Fibroblast of pulmonary artery (primary cell): ENCODE measurements at regions not wholly inside any gene's neighbourhood (a gene's known extent, or its start where the extent isn't known, plus 50 kb on each side); places are given as distances from the start of the nearest gene placed in this dataset.
"Not testable (repeated sequence)": the region's sequence is repeated elsewhere in the genome, so short reads cannot be mapped to it uniquely, and the experiment has no call there.

Source experiments
- DNase-seq: peaks from one replicate; pipeline ENCODE4 v3.0.0-alpha.2; 2010; ENCODE audit warnings: low read depth
- H3K4me3 ChIP-seq: replicated peaks from 2 replicates; pipeline ENCODE4 v1.5.1; 2011; ENCODE audit warnings: low read depth, mild to moderate bottlenecking, control low read depth, low read length, moderate library complexity
- TF ChIP-seq, protein P1 (sequence below): IDR thresholded peaks from 2 replicates; pipeline ENCODE4 v1.5.1; 2011; ENCODE audit warnings: mild to moderate bottlenecking, control low read depth, low read length, inconsistent platforms; ENCODE audit errors: missing control alignments

DNA sequence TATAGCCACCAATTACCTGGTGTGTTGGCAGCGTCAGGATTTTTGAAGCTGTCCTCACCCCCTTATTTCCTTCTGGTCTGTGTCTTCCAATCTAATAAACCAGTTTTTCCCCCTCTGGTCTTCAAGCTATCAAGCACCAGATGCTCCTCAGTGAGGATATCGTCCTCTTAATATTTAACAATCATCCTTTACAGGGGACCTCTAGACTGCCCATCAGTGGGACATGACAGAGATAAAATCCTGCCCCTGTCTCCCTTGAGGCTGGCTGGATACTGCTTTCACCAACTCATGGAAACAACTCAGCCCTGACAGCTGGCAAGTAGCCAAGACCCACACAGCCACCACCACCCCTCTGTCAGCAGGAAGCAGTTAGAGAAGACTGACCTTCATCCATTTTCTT is 421.0 kb upstream of the API5 start:
- TF ChIP-seq, protein P1, sequence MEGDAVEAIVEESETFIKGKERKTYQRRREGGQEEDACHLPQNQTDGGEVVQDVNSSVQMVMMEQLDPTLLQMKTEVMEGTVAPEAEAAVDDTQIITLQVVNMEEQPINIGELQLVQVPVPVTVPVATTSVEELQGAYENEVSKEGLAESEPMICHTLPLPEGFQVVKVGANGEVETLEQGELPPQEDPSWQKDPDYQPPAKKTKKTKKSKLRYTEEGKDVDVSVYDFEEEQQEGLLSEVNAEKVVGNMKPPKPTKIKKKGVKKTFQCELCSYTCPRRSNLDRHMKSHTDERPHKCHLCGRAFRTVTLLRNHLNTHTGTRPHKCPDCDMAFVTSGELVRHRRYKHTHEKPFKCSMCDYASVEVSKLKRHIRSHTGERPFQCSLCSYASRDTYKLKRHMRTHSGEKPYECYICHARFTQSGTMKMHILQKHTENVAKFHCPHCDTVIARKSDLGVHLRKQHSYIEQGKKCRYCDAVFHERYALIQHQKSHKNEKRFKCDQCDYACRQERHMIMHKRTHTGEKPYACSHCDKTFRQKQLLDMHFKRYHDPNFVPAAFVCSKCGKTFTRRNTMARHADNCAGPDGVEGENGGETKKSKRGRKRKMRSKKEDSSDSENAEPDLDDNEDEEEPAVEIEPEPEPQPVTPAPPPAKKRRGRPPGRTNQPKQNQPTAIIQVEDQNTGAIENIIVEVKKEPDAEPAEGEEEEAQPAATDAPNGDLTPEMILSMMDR, result no peak
- no peak overlapping the region for H3K4me3 ChIP-seq
- no peak for DNase-seq

DNA sequence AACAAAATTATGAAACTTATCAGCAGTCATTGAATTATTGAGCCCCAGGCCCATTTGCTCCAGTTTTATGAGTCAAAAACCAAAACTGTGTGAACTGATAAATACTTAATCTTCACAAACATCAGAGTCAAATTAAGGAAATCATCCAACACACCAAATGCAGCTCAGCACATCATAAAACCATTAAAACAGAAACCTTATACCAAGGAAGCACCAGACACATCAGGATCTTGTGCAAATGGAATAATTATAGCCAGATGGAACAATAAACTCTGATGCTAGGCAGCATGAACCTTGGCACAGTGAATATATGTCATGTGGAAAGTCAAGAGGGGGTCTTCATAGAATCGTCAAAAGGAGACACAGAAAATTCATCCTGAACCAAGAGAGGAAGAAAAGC is 410.7 kb upstream of the API5 start:
- TF ChIP-seq, protein P1, result no peak
- no peak for DNase-seq
- no peak overlapping the region for H3K4me3 ChIP-seq

DNA sequence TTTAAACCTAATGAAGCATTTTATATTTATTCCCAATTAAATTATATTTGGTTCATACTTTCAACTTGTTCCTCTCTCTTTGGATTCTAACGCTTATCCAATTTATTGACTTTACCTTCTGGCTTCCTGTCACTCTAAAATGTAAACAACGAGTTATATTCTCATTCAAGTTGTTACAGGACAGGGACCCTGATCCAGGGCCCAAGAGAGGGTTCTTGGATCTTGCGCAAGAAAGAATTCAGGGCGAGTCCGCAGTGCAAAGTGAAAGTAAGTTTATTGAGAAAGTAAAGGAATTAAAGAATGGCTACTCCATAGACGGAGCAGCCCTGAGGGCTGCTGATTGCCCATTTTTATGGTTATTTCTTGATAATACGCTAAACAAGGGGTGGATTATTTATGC is 405.6 kb upstream of the API5 start:
- no peak for DNase-seq
- no peak overlapping the region for H3K4me3 ChIP-seq
- TF ChIP-seq, protein P1, result no peak

DNA sequence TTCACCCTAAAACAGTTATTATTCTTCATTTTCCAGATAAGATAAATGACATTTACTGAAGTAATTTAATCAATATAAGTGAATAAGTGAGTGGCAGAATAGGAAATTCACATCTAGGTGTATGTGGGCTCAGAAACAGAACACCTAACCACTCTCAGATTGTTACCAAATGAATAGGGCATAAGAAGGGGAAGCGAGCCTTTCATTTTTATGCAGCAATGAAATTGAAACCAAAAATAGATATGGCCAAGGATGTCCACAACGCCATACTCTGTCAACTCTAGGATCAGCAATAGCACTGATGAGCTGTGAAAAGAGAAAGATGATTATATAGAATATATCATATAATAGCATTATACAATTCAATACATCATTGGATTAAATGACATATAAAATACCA is 398.1 kb upstream of the API5 start:
- TF ChIP-seq, protein P1, result no peak
- DNase-seq, result no peak
- H3K4me3 ChIP-seq, result no peak overlapping the region

DNA sequence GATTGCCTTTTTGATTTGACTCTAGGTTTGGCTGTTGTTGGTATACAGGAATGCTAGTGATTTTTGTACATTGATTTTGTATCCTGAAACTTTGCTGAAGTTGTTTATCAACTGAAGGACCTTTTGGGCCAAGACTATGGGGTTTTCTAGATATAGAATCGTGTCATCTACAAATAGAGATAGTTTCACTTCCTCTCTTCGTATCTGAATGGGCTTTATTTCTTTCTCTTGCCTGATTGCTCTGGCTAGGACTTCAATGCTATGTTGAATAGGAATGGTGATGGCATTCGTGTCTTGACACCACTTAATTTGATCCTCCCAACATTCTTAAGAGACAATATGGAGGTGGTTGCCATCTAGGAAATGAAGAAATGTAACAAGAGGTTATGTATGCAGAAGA is 388.1 kb upstream of the API5 start:
- TF ChIP-seq, protein P1, result no peak
- H3K4me3 ChIP-seq, result no peak overlapping the region
- DNase-seq, result no peak

DNA sequence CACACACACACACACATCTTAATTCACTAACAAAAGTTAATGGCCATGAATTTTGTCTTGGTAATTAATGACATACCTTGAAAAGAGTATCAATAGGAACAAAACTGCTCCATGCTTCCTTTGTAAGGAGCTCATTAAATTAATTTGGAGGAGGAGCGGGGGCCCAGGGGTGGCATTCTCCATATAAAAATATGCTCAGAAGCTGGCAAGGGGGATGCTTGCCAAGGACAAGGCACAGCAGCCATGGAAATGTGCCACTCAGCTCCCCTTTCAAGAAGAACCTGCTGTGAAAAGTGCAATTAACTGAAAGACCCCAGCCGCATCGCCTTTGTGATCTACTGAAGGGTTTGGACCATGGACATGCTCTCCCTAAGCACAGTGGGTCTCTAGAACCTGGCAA is 385.9 kb upstream of the API5 start:
- DNase-seq, result no peak
- TF ChIP-seq, protein P1, result no peak
- no peak overlapping the region for H3K4me3 ChIP-seq

DNA sequence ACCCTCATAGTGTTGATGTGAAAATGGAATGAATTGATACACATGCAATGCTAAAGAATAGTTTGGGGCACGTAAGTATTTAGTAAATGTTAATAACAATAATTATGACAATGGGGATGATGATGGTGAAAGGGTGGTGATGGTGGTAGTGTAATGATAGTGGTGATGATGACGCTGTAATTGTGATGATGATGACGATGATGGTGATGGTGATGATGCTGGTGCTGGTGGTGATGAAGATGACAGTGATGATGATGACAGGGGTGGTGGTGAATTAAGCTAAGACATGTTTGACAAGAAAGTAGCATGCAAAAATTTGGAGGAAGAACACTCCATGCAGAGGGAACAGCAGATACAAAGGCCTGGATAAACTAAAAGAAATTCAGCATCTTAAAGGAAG is 364.4 kb upstream of the API5 start:
- TF ChIP-seq, protein P1, result no peak
- DNase-seq, result no peak
- H3K4me3 ChIP-seq, result no peak overlapping the region

DNA sequence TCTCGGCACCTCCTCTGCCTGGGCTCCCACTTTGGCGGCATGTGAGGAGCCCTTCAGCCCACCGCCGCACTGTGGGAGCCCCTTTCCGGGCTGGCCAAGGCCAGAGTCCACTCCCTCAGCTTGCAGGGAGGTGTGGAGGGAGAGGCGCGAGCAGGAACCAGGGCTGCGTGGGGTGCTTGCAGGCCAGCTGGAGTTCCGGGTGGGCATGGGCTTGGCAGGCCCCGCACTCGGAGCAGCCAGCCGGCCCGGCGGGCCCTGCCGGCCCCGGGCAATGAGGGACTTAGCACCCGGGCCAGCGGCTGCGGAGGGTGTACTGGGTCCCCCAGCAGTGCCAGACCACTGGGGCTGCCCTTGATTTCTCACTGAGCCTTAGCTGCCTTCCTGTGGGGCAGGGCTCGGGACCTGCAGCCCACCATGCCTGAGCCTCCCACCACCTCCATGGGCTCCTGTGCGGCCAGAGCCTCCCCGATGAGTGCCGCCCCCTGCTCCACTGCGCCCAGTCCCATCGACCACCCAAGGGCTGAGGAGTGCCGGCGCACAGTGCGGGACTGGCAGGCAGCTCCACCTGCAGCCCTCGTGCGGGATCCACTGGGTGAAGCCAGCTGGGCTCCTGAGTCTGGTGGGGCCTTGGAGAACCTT is 361.9 kb upstream of the API5 start:
- not testable (repeated sequence) for H3K4me3 ChIP-seq, DNase-seq
